SK-N-MC (cell line): ENCODE measurements at regions not wholly inside any gene's neighbourhood (a gene's known extent, or its start where the extent isn't known, plus 50 kb on each side); places are given as distances from the start of the nearest gene placed in this dataset.

ENCODE experiments used
- EZH2 ChIP-seq: fragments of 200-600 bp; sonication (generic); IDR thresholded peaks from one replicate; pipeline ENCODE4 v1.6.1; 2017; ENCODE audit warnings: antibody characterized with exemption
- FOXP2 ChIP-seq: optimal IDR thresholded peaks from 2 replicates; pipeline ENCODE3; 2011; ENCODE audit warnings: mild to moderate bottlenecking, moderate library complexity; ENCODE audit not compliant: insufficient read depth; ENCODE audit errors: extremely low read length, control extremely low read depth
- POLR2AphosphoS5 ChIP-seq: IDR thresholded peaks from 2 replicates; pipeline ENCODE4 v1.6.1; 2012; ENCODE audit warnings: mild to moderate bottlenecking, low read depth, low read length, borderline replicate concordance

DNA sequence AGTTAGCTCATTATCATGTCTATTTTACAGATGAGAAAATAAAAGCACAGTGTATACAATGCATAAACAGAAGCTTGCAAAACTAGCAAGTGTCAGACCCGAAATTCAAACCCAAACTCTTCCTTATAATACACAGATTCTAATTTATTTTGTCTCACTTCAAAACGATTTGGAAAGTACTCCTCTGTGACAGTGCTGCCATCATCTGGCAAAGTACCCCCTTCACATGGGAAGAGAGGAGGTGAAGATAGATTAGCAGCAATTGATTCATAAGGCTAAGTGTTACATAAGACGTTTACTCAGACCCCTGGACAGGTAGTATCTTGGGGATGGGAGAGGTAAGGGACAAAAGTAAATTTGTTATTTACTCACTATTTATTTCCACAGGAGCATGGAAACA is 744.0 kb upstream of the SGO1 start:
- TF ChIP-seq POLR2AphosphoS5: no peak
- TF ChIP-seq EZH2: no peak
- no peak for TF ChIP-seq FOXP2
